GM12878 (cell line): ENCODE measurements at regions not wholly inside any gene's neighbourhood (a gene's known extent, or its start where the extent isn't known, plus 50 kb on each side); places are given as distances from the start of the nearest gene placed in this dataset.

ENCODE experiments used
- ATAC-seq: fragments of 200-7000 bp; cut with Tn5 transposase; 3 replicates; pipeline ENCODE4 v1.9.1; 2020; ENCODE audit warnings: mild to moderate bottlenecking, moderate library complexity
- BruUV-seq: library from RNA; stranded (reverse); fragments of 400-500 nt; replicated peaks from 2 replicates; lab custom pipeline; 2021; lab: Mats Ljungman, UMichigan
- CTCF ChIA-PET: fragments of 300-600 bp; sonication (Branson Sonifier 250); formaldehyde crosslinking; extraction: SDS; loops from one replicate; lab custom pipeline; 2021; ENCODE audit warnings: inconsistent platforms; lab: Yijun Ruan, JAX
- POLR2A ChIA-PET: fragments of 350-600 bp; formaldehyde crosslinking; extraction: SDS; loops from one replicate; lab custom pipeline; 2021; ENCODE audit warnings: inconsistent platforms; lab: Charles Lee
- RAD21 ChIA-PET: fragments of 300-600 bp; sonication (Branson Sonifier 250); formaldehyde crosslinking; loops from one replicate; lab custom pipeline; 2023; ENCODE audit warnings: antibody characterized with exemption; ENCODE audit not compliant: unreplicated experiment; lab: Charles Lee
- SMC1A ChIA-PET: fragments of 300-600 bp; sonication (Branson Sonifier 250); formaldehyde crosslinking; loops from one replicate; lab custom pipeline; 2023; ENCODE audit not compliant: unreplicated experiment, uncharacterized antibody; lab: Charles Lee
- DNase-seq: peaks from one replicate; pipeline ENCODE4 v3.0.0-alpha.2; 2011; ENCODE audit warnings: low read depth, low spot score
- FAIRE-seq: peaks from 3 replicates; lab custom pipeline; 2011; peaks lifted over from hg19 to GRCh38; lab: Jason Lieb, UNC
- H2AFZ ChIP-seq: 2 replicates; pipeline ENCODE4 v1.6.0; 2011; ENCODE audit warnings: low read depth, low read length, control low read depth; ENCODE audit not compliant: control insufficient read depth
- H3K27ac ChIP-seq: 2 replicates; pipeline ENCODE4 v1.5.1; 2011; ENCODE audit warnings: control low read depth; ENCODE audit not compliant: control insufficient read depth, insufficient read depth
- H3K27me3 ChIP-seq, 2 experiments: replicated peaks in 1 of 2; 2 replicates each; pipeline versions ENCODE4 v1.6.0 to v1.6.1; 2011; ENCODE audit warnings: low read length in 1 of 2; ENCODE audit not compliant: control insufficient read depth in 2 of 2, insufficient read depth in 2 of 2
- H3K36me3 ChIP-seq, 2 experiments: 2 replicates each; pipeline ENCODE4 v1.5.1; 2011; ENCODE audit warnings: low read length in 1 of 2; ENCODE audit not compliant: control insufficient read depth in 2 of 2, insufficient read depth in 2 of 2
- H3K4me1 ChIP-seq: 2 replicates; pipeline ENCODE4 v1.6.1; 2011; ENCODE audit warnings: mild to moderate bottlenecking, low read length, moderate library complexity, mixed read lengths; ENCODE audit not compliant: control insufficient read depth, insufficient read depth
- H3K4me2 ChIP-seq: 2 replicates; pipeline ENCODE4 v1.6.0; 2011; ENCODE audit warnings: control low read depth; ENCODE audit not compliant: control insufficient read depth, insufficient read depth
- H3K4me3 ChIP-seq: fragments of 200-600 bp; sonication (generic); 2 replicates; pipeline ENCODE4 v1.5.1; 2016
- H3K79me2 ChIP-seq: 2 replicates; pipeline ENCODE4 v1.6.0; 2011; ENCODE audit warnings: low read length; ENCODE audit not compliant: control insufficient read depth, insufficient read depth
- H3K9ac ChIP-seq: 2 replicates; pipeline ENCODE4 v1.8.0; 2011; ENCODE audit warnings: low read length, control low read depth, mixed read lengths; ENCODE audit not compliant: control insufficient read depth, insufficient read depth
- H3K9me3 ChIP-seq: replicated peaks from 3 replicates; pipeline ENCODE4 v1.5.1; 2011; ENCODE audit warnings: mild to moderate bottlenecking, low read length; ENCODE audit not compliant: control insufficient read depth, insufficient read depth
- H4K20me1 ChIP-seq: 2 replicates; pipeline ENCODE4 v1.6.0; 2011; ENCODE audit not compliant: control insufficient read depth, insufficient read depth
- FOS ChIP-seq: IDR thresholded peaks from 3 replicates; pipeline ENCODE4 v1.6.1; 2011; ENCODE audit warnings: borderline replicate concordance; ENCODE audit not compliant: insufficient read length; ENCODE audit errors: extremely low read depth
- KDM1A ChIP-seq: fragments of 200-600 bp; sonication (generic); IDR thresholded peaks from 2 replicates; pipeline ENCODE4 v1.6.1; 2016; ENCODE audit warnings: borderline replicate concordance
- NFYB ChIP-seq: IDR thresholded peaks from 2 replicates; pipeline ENCODE4 v1.6.1; 2011; ENCODE audit warnings: low read depth, mild to moderate bottlenecking, low read length, improper control_type of control experiment, moderate library complexity; ENCODE audit not compliant: insufficient read depth
- RAD21 ChIP-seq: IDR thresholded peaks from 2 replicates; pipeline ENCODE4 v1.6.1; 2011; ENCODE audit warnings: mild to moderate bottlenecking, low read depth, low read length, moderate library complexity; ENCODE audit not compliant: insufficient read depth
- RB1 ChIP-seq: fragments of 450-650 bp; formaldehyde crosslinking; IDR thresholded peaks from 2 replicates; pipeline ENCODE4 v1.6.1; 2017; ENCODE audit warnings: mild to moderate bottlenecking, borderline replicate concordance
- RELA ChIP-seq: fragments of 450-650 bp; IDR thresholded peaks from 2 replicates; pipeline ENCODE4 v1.8.0; 2014; ENCODE audit warnings: borderline replicate concordance; ENCODE audit not compliant: partially characterized antibody
- RUNX3 ChIP-seq: IDR thresholded peaks from 2 replicates; pipeline ENCODE4 v1.6.1; 2012; ENCODE audit warnings: low read length, inconsistent platforms
- SIX5 ChIP-seq: IDR thresholded peaks from 2 replicates; pipeline ENCODE4 v1.6.1; 2011; ENCODE audit warnings: mild to moderate bottlenecking, low read depth, low read length, moderate library complexity; ENCODE audit not compliant: severe bottlenecking
- SREBF1 ChIP-seq: IDR thresholded peaks from 2 replicates; pipeline ENCODE4 v1.6.1; 2012; ENCODE audit warnings: mild to moderate bottlenecking, low read length
- WGBS: methylation state at CpG from one replicate; pipeline ENCODE4 v1.1.6; 2016; ENCODE audit warnings: low lambda C conversion rate; ENCODE audit not compliant: insufficient replicate concordance, insufficient coverage; ENCODE audit errors: missing lambda C conversion rate; 5-methylcytosine and 5-hydroxymethylcytosine counted together
- in situ Hi-C: fragments of 300-500 bp; cut with MboI; formaldehyde crosslinking; loops from 9 replicates; pipeline ENCODE4 v1.14.3; 2018; ENCODE audit warnings: mixed read lengths
- intact Hi-C: fragments of 100-400 bp; cut with micrococcal nuclease; formaldehyde crosslinking; loops from one replicate; pipeline ENCODE4 v1.14.2; 2022; ENCODE audit not compliant: unreplicated experiment
- TF ChIP-seq, protein P1 (sequence below): fragments of 450-650 bp; formaldehyde crosslinking; IDR thresholded peaks from 2 replicates; pipeline ENCODE4 v1.5.0; 2022; ENCODE audit warnings: mild to moderate bottlenecking, missing genetic modification characterization
- TF ChIP-seq, protein P2 (sequence below): IDR thresholded peaks from 2 replicates; pipeline ENCODE4 v1.6.1; 2012; ENCODE audit warnings: low read length, inconsistent platforms

DNA sequence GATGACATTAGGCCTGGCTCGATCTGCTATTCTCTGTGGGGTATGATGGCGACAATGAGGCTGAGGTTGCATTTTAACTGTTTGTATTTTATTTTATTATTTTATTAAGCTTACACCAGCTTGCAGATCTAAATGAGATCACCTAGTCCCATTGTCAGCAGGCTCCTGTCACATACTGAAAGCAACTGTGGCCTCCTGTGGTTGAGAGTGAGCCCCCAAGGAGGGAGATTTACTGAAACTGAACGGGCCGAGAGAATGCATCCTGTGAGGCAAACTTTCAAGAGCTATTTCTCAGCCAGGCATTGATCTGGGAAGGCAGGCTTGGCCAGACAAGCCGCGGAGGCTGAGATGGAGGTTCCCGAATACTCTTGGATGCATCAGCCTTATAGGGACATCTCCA, 210.4 kb upstream of the ARRDC4 start:
- 41% methylated on average over 5 of the region's 7 CpGs for WGBS
- H3K79me2 ChIP-seq, result no peaks in the 10 kb centered on the region
- ChIA-PET CTCF (interaction anchor here (1.0 kb wide), 1 partner anchor 18 kb away, joined by 3 read pairs; no protein-coding TSS in a partner anchor), SMC1A (interaction anchor here (0.5 to 1.1 kb wide), 2 partner anchors 9 to 308 kb away, joined by 3 to 5 read pairs; no protein-coding TSS in a partner anchor), POLR2A (no interaction called here), RAD21 (no interaction called here)
- in situ Hi-C loops, result no loop called here
- FAIRE-seq (no peak), DNase-seq (no peak), ATAC-seq (no peak)
- no peaks in the 10 kb centered on the region for H3K9me3 ChIP-seq
- H3K36me3 ChIP-seq, result no peaks in the 10 kb centered on the region
- no peak overlapping the region for H3K27ac ChIP-seq
- intact Hi-C loops, result no loop called here
- H3K4me3 ChIP-seq, result no peak overlapping the region
- no peaks in the 10 kb centered on the region for H3K27me3 ChIP-seq
- BruUV-seq, result no TSS peak
- H2AFZ ChIP-seq, result no peak overlapping the region
- H3K4me1 ChIP-seq, result no peaks in the 10 kb centered on the region
- H3K4me2 ChIP-seq, result no peak overlapping the region
- no peak overlapping the region for H3K9ac ChIP-seq
- TF ChIP-seq RUNX3 (no peak), RB1 (no peak), KDM1A (no peak), SREBF1 (no peak), RELA (no peak), NFYB (no peak), RAD21 (no peak), SIX5 (no peak), FOS (no peak)
- TF ChIP-seq, protein P1, sequence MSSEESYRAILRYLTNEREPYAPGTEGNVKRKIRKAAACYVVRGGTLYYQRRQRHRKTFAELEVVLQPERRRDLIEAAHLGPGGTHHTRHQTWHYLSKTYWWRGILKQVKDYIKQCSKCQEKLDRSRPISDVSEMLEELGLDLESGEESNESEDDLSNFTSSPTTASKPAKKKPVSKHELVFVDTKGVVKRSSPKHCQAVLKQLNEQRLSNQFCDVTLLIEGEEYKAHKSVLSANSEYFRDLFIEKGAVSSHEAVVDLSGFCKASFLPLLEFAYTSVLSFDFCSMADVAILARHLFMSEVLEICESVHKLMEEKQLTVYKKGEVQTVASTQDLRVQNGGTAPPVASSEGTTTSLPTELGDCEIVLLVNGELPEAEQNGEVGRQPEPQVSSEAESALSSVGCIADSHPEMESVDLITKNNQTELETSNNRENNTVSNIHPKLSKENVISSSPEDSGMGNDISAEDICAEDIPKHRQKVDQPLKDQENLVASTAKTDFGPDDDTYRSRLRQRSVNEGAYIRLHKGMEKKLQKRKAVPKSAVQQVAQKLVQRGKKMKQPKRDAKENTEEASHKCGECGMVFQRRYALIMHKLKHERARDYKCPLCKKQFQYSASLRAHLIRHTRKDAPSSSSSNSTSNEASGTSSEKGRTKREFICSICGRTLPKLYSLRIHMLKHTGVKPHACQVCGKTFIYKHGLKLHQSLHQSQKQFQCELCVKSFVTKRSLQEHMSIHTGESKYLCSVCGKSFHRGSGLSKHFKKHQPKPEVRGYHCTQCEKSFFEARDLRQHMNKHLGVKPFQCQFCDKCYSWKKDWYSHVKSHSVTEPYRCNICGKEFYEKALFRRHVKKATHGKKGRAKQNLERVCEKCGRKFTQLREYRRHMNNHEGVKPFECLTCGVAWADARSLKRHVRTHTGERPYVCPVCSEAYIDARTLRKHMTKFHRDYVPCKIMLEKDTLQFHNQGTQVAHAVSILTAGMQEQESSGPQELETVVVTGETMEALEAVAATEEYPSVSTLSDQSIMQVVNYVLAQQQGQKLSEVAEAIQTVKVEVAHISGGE (CRISPR knock-in tag), result no peak
- TF ChIP-seq, protein P2, sequence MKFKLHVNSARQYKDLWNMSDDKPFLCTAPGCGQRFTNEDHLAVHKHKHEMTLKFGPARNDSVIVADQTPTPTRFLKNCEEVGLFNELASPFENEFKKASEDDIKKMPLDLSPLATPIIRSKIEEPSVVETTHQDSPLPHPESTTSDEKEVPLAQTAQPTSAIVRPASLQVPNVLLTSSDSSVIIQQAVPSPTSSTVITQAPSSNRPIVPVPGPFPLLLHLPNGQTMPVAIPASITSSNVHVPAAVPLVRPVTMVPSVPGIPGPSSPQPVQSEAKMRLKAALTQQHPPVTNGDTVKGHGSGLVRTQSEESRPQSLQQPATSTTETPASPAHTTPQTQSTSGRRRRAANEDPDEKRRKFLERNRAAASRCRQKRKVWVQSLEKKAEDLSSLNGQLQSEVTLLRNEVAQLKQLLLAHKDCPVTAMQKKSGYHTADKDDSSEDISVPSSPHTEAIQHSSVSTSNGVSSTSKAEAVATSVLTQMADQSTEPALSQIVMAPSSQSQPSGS, result no peak
- H4K20me1 ChIP-seq, result no peaks in the 10 kb centered on the region
